ENCODE measurements at regions not wholly inside any gene's neighbourhood (a gene's known extent, or its start where the extent isn't known, plus 50 kb on each side); places are given as distances from the start of the nearest gene placed in this dataset.

- TF ChIP-seq GLIS3 (CRISPR knock-in tag; IDR thresholded peaks at IDR 0.05) = no peak
- TF ChIP-seq RARB (CRISPR knock-in tag; IDR thresholded peaks at IDR 0.05) = no peak
- TF ChIP-seq CREB5 (CRISPR knock-in tag; IDR thresholded peaks at IDR 0.05; ENCODE audit: low read depth) = no peak
- no peak for TF ChIP-seq POU6F1 (CRISPR knock-in tag; IDR thresholded peaks at IDR 0.05; ENCODE audit: borderline replicate concordance, low read depth)
- TF ChIP-seq PATZ1 (CRISPR knock-in tag; IDR thresholded peaks at IDR 0.05; ENCODE audit: borderline replicate concordance) = no peak
- no peak for TF ChIP-seq ZFP3 (CRISPR knock-in tag; IDR thresholded peaks at IDR 0.05)
- no peak for TF ChIP-seq TSHZ2 (CRISPR knock-in tag; IDR thresholded peaks at IDR 0.05)
Measured at GRCh38 chr3:174423936-174424335, 435.2 kb upstream of the NAALADL2 start.
